Stomach (tissue), 4 donors: ENCODE measurements at regions not wholly inside any gene's neighbourhood (a gene's known extent, or its start where the extent isn't known, plus 50 kb on each side); places are given as distances from the start of the nearest gene placed in this dataset.

Experiments used
- CTCF ChIP-seq, 7 experiments: fragments of 450-650 bp in 4 of 7; fragments of 200-600 bp in 3 of 7; sonication (generic) in 3 of 7; IDR thresholded peaks; one replicate each; pipeline ENCODE4 v1.5.1; 2016 to 2019; ENCODE audit warnings: antibody characterized with exemption in 7 of 7, control low read depth in 2 of 7, mild to moderate bottlenecking in 1 of 7
- EP300 ChIP-seq: sonication (generic); formaldehyde crosslinking; IDR thresholded peaks from one replicate; pipeline ENCODE4 v1.6.1; 2017; ENCODE audit warnings: antibody characterized with exemption
- POLR2A ChIP-seq, 4 donors: fragments of 450-650 bp; IDR thresholded peaks; one replicate each; pipeline ENCODE4 v1.6.1; 2016; ENCODE audit warnings: antibody characterized with exemption in 4 of 4, control low read depth in 2 of 4, mild to moderate bottlenecking in 1 of 4, moderate library complexity in 1 of 4

DNA sequence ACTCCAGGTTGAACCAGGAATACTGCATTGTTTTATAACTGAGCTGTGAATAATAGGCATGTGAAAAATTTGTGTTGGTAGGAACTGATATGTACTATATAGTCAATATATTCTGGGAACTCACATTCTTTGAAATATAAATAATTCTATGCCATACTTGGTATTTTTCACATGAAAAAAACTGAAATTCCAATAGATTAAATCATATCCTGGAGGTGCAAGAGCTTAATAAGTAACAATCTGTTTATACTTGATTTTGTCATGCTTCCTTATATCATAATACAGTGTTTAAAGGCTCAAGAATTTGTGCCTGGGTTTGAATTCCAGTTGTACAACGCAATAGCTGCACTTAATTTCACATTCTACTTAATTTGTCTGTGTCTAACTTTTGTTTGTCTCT, 387.0 kb downstream of the USP25 start:
- TF ChIP-seq CTCF (IDR thresholded peaks at IDR 0.05) = no peak
- TF ChIP-seq POLR2A (IDR thresholded peaks at IDR 0.05) = no peak
- no peak for TF ChIP-seq EP300
